Right lobe of liver (tissue), 6 donors: ENCODE measurements at regions not wholly inside any gene's neighbourhood (a gene's known extent, or its start where the extent isn't known, plus 50 kb on each side); places are given as distances from the start of the nearest gene placed in this dataset.

Experiments
- ATAC-seq, 4 donors: fragments of 200-7000 bp; cut with Tn5 transposase; one replicate each; pipeline ENCODE4 v1.9.1; 2020; ENCODE audit warnings: mild to moderate bottlenecking in 4 of 4, moderate library complexity in 4 of 4
- DNase-seq, 3 donors: peaks; one replicate each; pipeline ENCODE4 v3.0.0-alpha.2; 2020
- H3K27ac ChIP-seq, 3 donors: fragments of 200-600 bp; one replicate each; pipeline ENCODE4 v1.8.0; 2022
- H3K27me3 ChIP-seq, 2 donors: fragments of 200-600 bp; one replicate each; pipeline ENCODE4 v1.8.0; 2022
- H3K36me3 ChIP-seq, 4 donors: fragments of 200-600 bp; sonication (generic) in 1 of 4; one replicate each; pipeline versions ENCODE4 v1.5.1 to v1.8.0; 2017 to 2022; ENCODE audit warnings: control low read depth in 1 of 4
- H3K4me1 ChIP-seq, 4 donors: fragments of 200-600 bp; sonication (generic) in 1 of 4; one replicate each; pipeline versions ENCODE4 v1.5.1 to v1.8.0; 2017 to 2022; ENCODE audit warnings: control low read depth in 1 of 4
- H3K4me3 ChIP-seq, 3 donors: fragments of 200-600 bp; one replicate each; pipeline ENCODE4 v1.8.0; 2022
- H3K9me3 ChIP-seq, 4 donors: fragments of 200-600 bp; sonication (generic) in 1 of 4; one replicate each; pipeline versions ENCODE4 v1.5.1 to v1.8.0; 2017 to 2022; ENCODE audit warnings: control low read depth in 1 of 4
- POLR2A ChIP-seq: fragments of 450-650 bp; IDR thresholded peaks from one replicate; pipeline ENCODE4 v1.6.1; 2017; ENCODE audit warnings: antibody characterized with exemption, mild to moderate bottlenecking
- WGBS: methylation state at CpG from one replicate; pipeline ENCODE4 v1.1.6; 2018; ENCODE audit warnings: low coverage, low lambda C conversion rate; ENCODE audit not compliant: insufficient coverage; ENCODE audit errors: missing lambda C conversion rate; 5-methylcytosine and 5-hydroxymethylcytosine counted together
- intact Hi-C, 2 donors: fragments of 100-400 bp; cut with DNase I; formaldehyde crosslinking; loops; one replicate each; pipeline versions ENCODE4 v1.11.2 to v1.14.1; 2022
- TF ChIP-seq, protein P1 (sequence below), 4 donors: fragments of 200-600 bp in 3 of 4; fragments of 450-650 bp in 1 of 4; IDR thresholded peaks; one replicate each; pipeline versions ENCODE4 v1.5.1 to v1.8.0; 2016 to 2022; ENCODE audit warnings: antibody characterized with exemption in 4 of 4, mild to moderate bottlenecking in 2 of 4
- donor health status: DM: no; HTN: yes; CAD: no.
- donor health status: DM: no; HTN: no; CAD: no.
- donor health status: DM: no; HTN: no; CAD: no.
- donor health status: DM: no; HTN: yes; CAD: no.
- donor health status: DM: no; HTN: yes; CAD: no.

DNA sequence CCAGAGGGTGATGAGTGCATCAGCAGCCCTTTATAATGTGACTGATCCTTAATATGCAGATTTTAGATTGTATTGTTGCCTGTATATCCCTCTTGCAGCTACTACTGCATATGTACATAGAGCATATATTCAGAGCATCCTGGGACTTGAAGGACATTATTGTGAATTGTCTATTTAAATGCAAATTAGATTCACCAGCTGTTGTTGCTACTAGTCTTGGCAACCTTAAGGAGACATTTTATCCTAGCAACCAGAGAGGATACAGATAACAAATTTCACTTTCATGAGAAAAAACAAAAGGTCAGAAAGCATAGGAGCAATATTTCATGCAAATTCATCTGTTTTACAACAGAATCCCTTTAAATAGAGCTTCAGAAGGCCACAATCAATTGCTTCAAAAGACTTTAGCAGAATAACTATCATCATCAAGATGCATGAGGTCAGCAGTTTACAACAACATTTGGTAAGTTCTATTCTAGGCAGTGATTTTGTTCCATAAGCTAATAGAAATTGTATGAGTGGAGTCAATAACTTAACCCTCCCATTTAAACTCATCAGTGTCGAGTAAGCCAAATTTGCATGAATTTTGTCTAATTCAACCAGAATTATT lies 148.6 kb downstream of the GC start:
- no peak for DNase-seq
- Histone ChIP-seq H3K27me3 (no peaks in the 10 kb centered on the region), H3K27ac (no peak overlapping the region), H3K36me3 (no peaks in the 10 kb centered on the region), H3K9me3 (no peaks in the 10 kb centered on the region), H3K4me1 (no peaks in the 10 kb centered on the region), H3K4me3 (no peak overlapping the region)
- intact Hi-C loops, result no loop called here
- no peak for ATAC-seq
- TF ChIP-seq, protein P1, sequence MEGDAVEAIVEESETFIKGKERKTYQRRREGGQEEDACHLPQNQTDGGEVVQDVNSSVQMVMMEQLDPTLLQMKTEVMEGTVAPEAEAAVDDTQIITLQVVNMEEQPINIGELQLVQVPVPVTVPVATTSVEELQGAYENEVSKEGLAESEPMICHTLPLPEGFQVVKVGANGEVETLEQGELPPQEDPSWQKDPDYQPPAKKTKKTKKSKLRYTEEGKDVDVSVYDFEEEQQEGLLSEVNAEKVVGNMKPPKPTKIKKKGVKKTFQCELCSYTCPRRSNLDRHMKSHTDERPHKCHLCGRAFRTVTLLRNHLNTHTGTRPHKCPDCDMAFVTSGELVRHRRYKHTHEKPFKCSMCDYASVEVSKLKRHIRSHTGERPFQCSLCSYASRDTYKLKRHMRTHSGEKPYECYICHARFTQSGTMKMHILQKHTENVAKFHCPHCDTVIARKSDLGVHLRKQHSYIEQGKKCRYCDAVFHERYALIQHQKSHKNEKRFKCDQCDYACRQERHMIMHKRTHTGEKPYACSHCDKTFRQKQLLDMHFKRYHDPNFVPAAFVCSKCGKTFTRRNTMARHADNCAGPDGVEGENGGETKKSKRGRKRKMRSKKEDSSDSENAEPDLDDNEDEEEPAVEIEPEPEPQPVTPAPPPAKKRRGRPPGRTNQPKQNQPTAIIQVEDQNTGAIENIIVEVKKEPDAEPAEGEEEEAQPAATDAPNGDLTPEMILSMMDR (IDR thresholded peaks at IDR 0.05), result no peak
- no peak for TF ChIP-seq POLR2A
- WGBS, result 69% methylated on average over 1 of the region's 1 CpG

DNA sequence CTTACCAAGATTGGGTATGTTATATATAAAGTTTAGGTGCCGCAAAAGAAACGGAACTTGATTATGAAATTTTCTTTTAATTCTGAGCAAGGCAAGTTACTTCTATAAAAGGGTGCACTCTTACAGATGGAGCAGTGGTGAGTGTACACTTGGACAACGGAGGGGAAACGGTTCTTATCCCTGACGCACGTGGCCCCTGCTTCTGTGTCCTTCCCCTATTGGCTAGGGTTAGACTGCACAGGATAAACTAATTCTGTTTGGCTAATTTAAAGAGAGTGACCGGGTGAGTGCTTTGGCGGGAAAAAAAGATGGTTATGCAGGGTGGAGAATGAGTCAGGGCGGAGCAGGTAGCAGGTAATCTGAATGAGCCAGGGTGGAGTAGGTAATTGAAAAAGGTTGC lies 149.5 kb downstream of the GC start:
- H3K27me3 ChIP-seq, result no peaks in the 10 kb centered on the region
- H3K4me3 ChIP-seq, result no peak overlapping the region
- no peak overlapping the region for H3K27ac ChIP-seq
- intact Hi-C loops, result no loop called here
- no peaks in the 10 kb centered on the region for H3K4me1 ChIP-seq
- no peak for TF ChIP-seq POLR2A
- TF ChIP-seq, protein P1 (IDR thresholded peaks at IDR 0.05), result no peak
- H3K36me3 ChIP-seq, result no peaks in the 10 kb centered on the region
- ATAC-seq, result no peak
- no peak for DNase-seq
- H3K9me3 ChIP-seq, result no peaks in the 10 kb centered on the region
- WGBS, result 86% methylated on average over 8 of the region's 9 CpGs

DNA sequence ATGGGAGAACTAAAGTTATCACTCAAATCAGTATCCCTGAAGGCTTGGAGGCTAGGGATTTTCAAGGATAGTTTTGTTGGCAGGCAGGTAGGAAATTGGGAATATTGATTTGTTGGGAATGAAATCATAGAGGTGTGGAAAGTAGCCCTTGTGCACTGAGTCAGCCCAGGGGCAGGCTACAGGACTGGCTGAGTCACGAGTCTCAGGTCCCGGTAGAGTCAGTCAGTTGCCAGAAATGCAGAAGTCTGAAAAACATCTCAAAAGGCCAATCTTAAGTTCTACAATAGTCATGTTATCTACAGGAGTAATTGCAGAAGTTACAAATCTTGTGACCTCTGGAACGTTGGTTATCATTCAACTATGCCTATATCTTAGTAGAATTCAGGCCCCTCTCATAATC lies 153.1 kb downstream of the GC start:
- H3K27me3 ChIP-seq, result no peaks in the 10 kb centered on the region
- H3K27ac ChIP-seq, result no peak overlapping the region
- intact Hi-C loops, result no loop called here
- DNase-seq, result no peak
- H3K4me3 ChIP-seq, result no peak overlapping the region
- H3K9me3 ChIP-seq, result no peaks in the 10 kb centered on the region
- ATAC-seq, result peak in 2 of 4 donors; percentile 24 to 80
- no peaks in the 10 kb centered on the region for H3K4me1 ChIP-seq
- WGBS, result 46% methylated on average over 2 of the region's 3 CpGs
- TF ChIP-seq POLR2A, result no peak
- TF ChIP-seq, protein P1 (IDR thresholded peaks at IDR 0.05), result no peak
- H3K36me3 ChIP-seq, result no peaks in the 10 kb centered on the region

DNA sequence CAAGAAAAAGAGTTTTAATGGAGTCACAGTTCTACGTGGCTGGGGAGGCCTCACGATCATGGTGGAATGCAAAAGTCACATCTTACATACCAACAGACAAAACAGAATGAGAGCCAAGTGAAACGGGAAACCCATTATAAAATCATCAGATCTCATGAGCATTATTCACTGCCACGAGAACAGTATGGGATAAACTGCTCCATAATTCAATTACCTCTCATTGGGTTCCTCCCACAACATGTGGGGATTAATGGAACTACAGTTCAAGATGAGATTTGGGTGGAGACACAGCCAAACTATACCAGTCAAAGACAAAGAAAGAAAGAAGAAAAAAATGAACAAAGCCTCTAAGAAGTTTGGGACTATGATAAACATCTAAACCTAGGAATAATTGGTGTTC lies 158.9 kb downstream of the GC start:
- intact Hi-C loops, result no loop called here
- Histone ChIP-seq H3K4me3 (no peak overlapping the region), H3K27ac (no peak overlapping the region), H3K27me3 (no peaks in the 10 kb centered on the region), H3K36me3 (no peaks in the 10 kb centered on the region), H3K4me1 (no peaks in the 10 kb centered on the region), H3K9me3 (no peaks in the 10 kb centered on the region)
- TF ChIP-seq, protein P1 (IDR thresholded peaks at IDR 0.05), result no peak
- no peak for TF ChIP-seq POLR2A
- ATAC-seq (no peak), DNase-seq (no peak)
- 51% methylated on average over 4 of the region's 4 CpGs for WGBS
